IgD-negative memory B cell (primary cell): ENCODE measurements at regions not wholly inside any gene's neighbourhood (a gene's known extent, or its start where the extent isn't known, plus 50 kb on each side); places are given as distances from the start of the nearest gene placed in this dataset.

Experiments used
- H3K27ac Mint-ChIP-seq, 3 donors: one replicate each; pipeline ENCODE4 v1.8.0; 2020 to 2022; ENCODE audit warnings: mild to moderate bottlenecking in 3 of 3, mixed read lengths in 3 of 3, moderate library complexity in 1 of 3
- H3K27me3 Mint-ChIP-seq: one replicate; pipeline ENCODE4 v1.8.0; 2021; ENCODE audit warnings: mixed read lengths
- H3K36me3 Mint-ChIP-seq: one replicate; pipeline ENCODE4 v1.8.0; 2020; ENCODE audit warnings: mild to moderate bottlenecking, mixed read lengths
- H3K4me1 Mint-ChIP-seq, 3 donors: one replicate each; pipeline ENCODE4 v1.8.0; 2020 to 2022; ENCODE audit warnings: mixed read lengths in 3 of 3, mild to moderate bottlenecking in 1 of 3
- H3K4me3 Mint-ChIP-seq, 4 donors: one replicate each; pipeline ENCODE4 v1.8.0; 2020 to 2022; ENCODE audit warnings: mild to moderate bottlenecking in 4 of 4, mixed read lengths in 4 of 4, moderate library complexity in 3 of 4
- H3K9me3 Mint-ChIP-seq, 3 donors: one replicate each; pipeline ENCODE4 v1.8.0; 2020 to 2021; ENCODE audit warnings: mixed read lengths in 3 of 3, mild to moderate bottlenecking in 1 of 3

DNA sequence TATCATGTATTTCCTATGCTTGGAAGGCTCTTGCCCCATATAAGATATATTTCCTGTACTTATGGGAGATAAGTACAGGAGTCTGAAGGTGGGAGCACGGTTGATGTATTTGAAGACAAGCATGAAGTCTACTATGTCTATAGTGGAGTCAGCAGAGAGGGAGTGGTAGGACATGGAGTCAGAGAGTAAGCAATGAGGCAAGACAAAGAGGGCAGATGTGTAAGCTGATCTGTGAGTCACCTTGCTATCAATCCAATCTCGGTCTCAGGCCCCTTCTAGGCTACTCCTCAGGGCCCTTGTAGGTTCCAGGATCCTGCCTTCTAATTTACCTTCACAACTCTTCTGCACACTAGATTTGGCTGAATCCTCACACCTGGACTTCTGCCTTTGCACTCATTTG, 105.5 kb downstream of the MACIR start:
- H3K4me3 Mint-ChIP-seq, result no peak overlapping the region
- H3K36me3 Mint-ChIP-seq, result no peaks in the 10 kb centered on the region
- H3K27ac Mint-ChIP-seq, result no peak overlapping the region
- peaks cover 2% of the 10 kb centered on the region for H3K27me3 Mint-ChIP-seq
- H3K4me1 Mint-ChIP-seq, result no peaks in the 10 kb centered on the region
- H3K9me3 Mint-ChIP-seq, result peaks cover 0 to 13% (median 3%) of the 10 kb centered on the region in 3 donors

DNA sequence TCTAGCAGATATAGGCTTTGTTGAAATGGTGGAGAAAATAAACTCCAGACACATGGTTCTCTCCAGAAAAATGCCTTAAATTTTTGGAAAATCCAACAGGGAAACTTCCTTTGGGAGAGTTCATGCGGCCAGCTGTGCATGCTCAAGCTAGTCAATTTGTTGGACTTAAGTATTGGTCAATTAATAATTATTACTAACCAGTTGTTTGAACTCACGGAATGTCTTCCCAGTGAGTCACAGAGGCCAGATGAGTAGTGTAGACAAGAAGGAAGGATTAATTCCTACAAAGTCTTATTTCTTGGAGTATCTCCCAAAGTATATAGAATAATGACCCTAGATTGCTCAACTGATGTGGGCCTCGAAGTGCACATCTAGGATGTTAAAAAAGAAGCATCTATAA, 103.6 kb downstream of the MACIR start:
- Mint-ChIP-seq H3K9me3 (no peaks in the 10 kb centered on the region), H3K27ac (no peak overlapping the region), H3K36me3 (no peaks in the 10 kb centered on the region), H3K4me1 (no peaks in the 10 kb centered on the region), H3K27me3 (peaks cover under 1% of the 10 kb centered on the region), H3K4me3 (no peak overlapping the region)

GRCh38 chr5:103360475-103360874, 101.9 kb downstream of the MACIR start:
- no peaks in the 10 kb centered on the region for H3K27me3 Mint-ChIP-seq
- no peak overlapping the region for H3K4me3 Mint-ChIP-seq
- H3K36me3 Mint-ChIP-seq, result no peaks in the 10 kb centered on the region
- no peaks in the 10 kb centered on the region for H3K9me3 Mint-ChIP-seq
- no peak overlapping the region for H3K27ac Mint-ChIP-seq
- no peaks in the 10 kb centered on the region for H3K4me1 Mint-ChIP-seq

GRCh38 chr5:103358305-103358995, 99.9 kb downstream of the MACIR start:
- H3K9me3 Mint-ChIP-seq, result no peaks in the 10 kb centered on the region
- no peaks in the 10 kb centered on the region for H3K27me3 Mint-ChIP-seq
- H3K4me3 Mint-ChIP-seq, result no peak overlapping the region
- no peaks in the 10 kb centered on the region for H3K36me3 Mint-ChIP-seq
- no peak overlapping the region for H3K27ac Mint-ChIP-seq
- H3K4me1 Mint-ChIP-seq, result no peaks in the 10 kb centered on the region

DNA sequence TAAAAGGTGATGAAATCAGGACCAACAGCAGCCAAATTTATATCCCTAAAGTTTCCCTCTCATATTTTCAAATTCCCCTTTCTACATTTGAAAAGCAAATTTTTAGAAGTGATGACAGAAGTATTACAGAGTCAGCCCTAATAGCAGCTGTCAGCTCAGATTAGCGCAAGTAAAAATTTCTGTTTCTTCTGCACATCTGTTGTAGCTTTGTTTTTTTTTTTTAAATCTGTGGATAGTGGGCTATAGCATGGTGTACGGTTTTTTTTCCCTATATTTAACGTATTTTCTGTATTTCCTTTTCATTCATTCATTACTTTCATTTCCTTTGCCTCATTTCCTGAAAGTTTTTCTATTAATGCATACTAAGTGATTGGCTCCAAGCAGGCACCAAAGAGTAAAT, 99.1 kb downstream of the MACIR start:
- Mint-ChIP-seq H3K27me3 (no peaks in the 10 kb centered on the region), H3K9me3 (no peaks in the 10 kb centered on the region), H3K36me3 (no peaks in the 10 kb centered on the region), H3K4me3 (no peak overlapping the region), H3K27ac (no peak overlapping the region), H3K4me1 (no peaks in the 10 kb centered on the region)

DNA sequence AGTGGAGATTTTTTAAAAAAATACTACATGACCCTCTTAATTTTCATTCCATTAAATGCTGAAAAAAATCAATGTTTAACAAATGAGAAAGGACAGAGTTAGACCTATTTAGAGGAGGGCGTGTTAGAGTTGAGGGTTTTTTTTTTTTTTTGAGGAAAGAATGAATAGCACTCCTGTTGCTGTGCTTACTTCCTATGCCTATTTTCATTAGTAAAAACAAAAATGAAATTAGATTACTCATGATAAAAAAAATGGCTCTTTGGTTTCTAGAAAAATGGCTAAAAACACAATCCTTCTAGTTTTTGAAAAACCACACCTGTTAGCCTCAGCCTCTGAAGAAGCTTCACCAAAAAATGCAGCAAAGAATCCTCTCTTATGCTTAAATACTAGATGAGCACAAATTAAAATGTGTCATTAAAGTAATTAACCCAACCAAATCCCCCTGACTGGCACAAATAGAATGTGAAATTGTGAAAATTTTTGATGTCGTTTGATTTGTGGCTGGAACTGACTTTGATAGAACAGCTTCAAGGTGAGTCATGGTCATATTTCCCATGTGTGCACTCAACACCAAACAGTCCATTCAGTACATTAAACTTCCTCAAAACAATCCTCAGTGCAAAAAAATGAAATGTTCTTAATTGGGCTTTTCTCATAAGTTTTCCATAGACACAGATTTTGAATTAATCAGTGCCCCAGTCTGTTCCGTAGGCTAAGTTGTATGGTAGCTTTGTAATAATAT, 98.0 kb downstream of the MACIR start:
- H3K27ac Mint-ChIP-seq, result no peak overlapping the region
- H3K4me3 Mint-ChIP-seq, result no peak overlapping the region
- H3K4me1 Mint-ChIP-seq, result no peaks in the 10 kb centered on the region
- H3K36me3 Mint-ChIP-seq, result no peaks in the 10 kb centered on the region
- H3K27me3 Mint-ChIP-seq, result peaks cover 3% of the 10 kb centered on the region
- no peaks in the 10 kb centered on the region for H3K9me3 Mint-ChIP-seq

- Mint-ChIP-seq H3K27me3 (peaks cover 3% of the 10 kb centered on the region), H3K9me3 (no peaks in the 10 kb centered on the region), H3K4me3 (no peak overlapping the region), H3K27ac (no peak overlapping the region), H3K4me1 (no peaks in the 10 kb centered on the region), H3K36me3 (no peaks in the 10 kb centered on the region)
Observed at GRCh38 chr5:103355579-103355978, 97.0 kb downstream of the MACIR start.

GRCh38 chr5:103354446-103354845, 95.9 kb downstream of the MACIR start:
- H3K27ac Mint-ChIP-seq, result no peak overlapping the region
- no peaks in the 10 kb centered on the region for H3K36me3 Mint-ChIP-seq
- H3K27me3 Mint-ChIP-seq, result peaks cover 7% of the 10 kb centered on the region
- H3K4me3 Mint-ChIP-seq, result no peak overlapping the region
- no peaks in the 10 kb centered on the region for H3K4me1 Mint-ChIP-seq
- no peaks in the 10 kb centered on the region for H3K9me3 Mint-ChIP-seq

- Mint-ChIP-seq H3K9me3 (no peaks in the 10 kb centered on the region), H3K4me1 (no peaks in the 10 kb centered on the region), H3K36me3 (no peaks in the 10 kb centered on the region), H3K27me3 (peaks cover 8% of the 10 kb centered on the region), H3K4me3 (no peak overlapping the region), H3K27ac (no peak overlapping the region)
Observed at GRCh38 chr5:103353581-103353980, 95.0 kb downstream of the MACIR start.

- H3K4me3 Mint-ChIP-seq, result peak overlapping the region in 1 of 4 donors; percentile 33
- H3K36me3 Mint-ChIP-seq, result no peaks in the 10 kb centered on the region
- H3K27ac Mint-ChIP-seq, result no peak overlapping the region
- H3K4me1 Mint-ChIP-seq, result no peaks in the 10 kb centered on the region
- H3K27me3 Mint-ChIP-seq, result peaks cover 10% of the 10 kb centered on the region
- H3K9me3 Mint-ChIP-seq, result no peaks in the 10 kb centered on the region
Observed at GRCh38 chr5:103347716-103348423, 89.3 kb downstream of the MACIR start.

DNA sequence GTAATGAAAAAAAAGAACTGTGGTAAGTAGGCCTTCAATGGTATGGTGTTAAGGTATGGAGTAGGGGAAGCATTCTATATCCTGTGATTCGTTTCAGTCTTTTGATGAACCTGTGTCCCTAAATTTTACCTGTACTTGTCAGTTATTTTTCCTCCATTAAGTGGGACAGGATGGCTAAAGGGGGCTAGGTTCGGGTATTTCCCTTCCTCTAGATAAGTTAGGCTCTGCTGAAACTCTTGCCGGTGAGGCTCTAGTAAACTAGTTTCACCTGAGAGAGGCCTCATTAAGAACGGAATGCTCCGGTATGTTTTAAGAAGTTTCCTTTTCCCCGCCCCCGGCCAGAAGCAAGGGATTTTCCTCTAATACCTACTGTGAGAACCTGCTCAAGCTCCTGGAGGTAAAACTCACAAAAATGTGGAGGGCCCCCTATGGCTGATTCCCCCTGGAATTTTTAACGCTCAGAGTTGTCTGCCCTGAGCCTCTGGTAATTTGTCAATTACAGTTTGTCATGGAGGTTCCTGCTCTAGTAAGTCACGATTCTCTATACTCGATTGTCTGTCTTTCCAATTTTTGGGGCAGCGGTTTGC, 87.7 kb downstream of the MACIR start:
- no peaks in the 10 kb centered on the region for H3K4me1 Mint-ChIP-seq
- no peak overlapping the region for H3K4me3 Mint-ChIP-seq
- H3K27ac Mint-ChIP-seq, result no peak overlapping the region
- peaks cover 7% of the 10 kb centered on the region for H3K27me3 Mint-ChIP-seq
- H3K36me3 Mint-ChIP-seq, result peaks cover 3% of the 10 kb centered on the region
- H3K9me3 Mint-ChIP-seq, result peaks cover 0 to 3% (median 0%) of the 10 kb centered on the region in 3 donors

DNA sequence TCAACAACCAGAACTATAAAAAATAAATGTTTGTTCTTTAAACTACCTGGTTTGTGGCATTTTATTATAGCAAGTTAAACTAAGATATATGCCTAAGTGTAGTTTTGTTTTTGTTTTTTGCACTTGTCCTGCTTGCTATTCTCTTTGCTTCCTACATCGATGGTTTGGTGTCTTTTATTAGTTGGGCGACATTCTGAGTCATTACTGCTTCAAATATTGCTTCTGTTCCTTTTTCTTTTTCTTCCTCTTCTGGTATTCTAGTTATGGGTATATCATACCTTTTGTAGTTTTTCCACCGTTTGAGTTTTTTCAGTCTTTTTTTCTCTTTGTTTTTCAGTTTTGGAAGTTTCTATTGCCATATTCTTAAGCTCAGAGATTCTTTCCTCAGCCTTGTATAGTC, 86.9 kb downstream of the MACIR start:
- H3K4me3 Mint-ChIP-seq, result no peak overlapping the region

GRCh38 chr5:103340717-103341388, 82.3 kb downstream of the MACIR start:
- Mint-ChIP-seq H3K4me1 (no peaks in the 10 kb centered on the region), H3K27ac (no peak overlapping the region), H3K9me3 (peaks cover 0 to 3% (median 0%) of the 10 kb centered on the region in 3 donors), H3K36me3 (peaks cover 3% of the 10 kb centered on the region), H3K27me3 (no peaks in the 10 kb centered on the region), H3K4me3 (no peak overlapping the region)

More for the DNA sequence above, 86.9 kb downstream of the MACIR start:
- Mint-ChIP-seq H3K9me3 (peaks cover 0 to 3% (median 0%) of the 10 kb centered on the region in 3 donors), H3K4me1 (no peaks in the 10 kb centered on the region), H3K36me3 (peaks cover 3% of the 10 kb centered on the region), H3K27me3 (peaks cover 7% of the 10 kb centered on the region), H3K27ac (no peak overlapping the region)

DNA sequence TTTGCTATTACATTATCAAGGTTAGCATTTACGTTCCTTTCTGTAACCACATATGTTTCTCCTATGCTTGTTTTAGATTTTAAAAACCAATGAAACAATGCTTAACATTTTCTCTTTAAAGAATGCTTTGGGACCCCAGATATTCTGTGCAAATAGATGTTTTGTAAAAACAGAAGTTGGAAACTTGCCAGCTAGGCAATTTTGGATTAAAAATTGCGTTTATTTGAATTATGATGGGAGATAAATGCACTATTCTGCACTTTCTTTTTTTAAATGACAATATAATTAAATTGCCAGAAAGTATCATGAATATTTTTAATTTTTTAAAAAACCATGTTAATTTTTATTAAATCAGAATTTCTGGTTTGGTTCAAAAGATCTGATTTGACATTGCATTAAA, 81.6 kb downstream of the MACIR start:
- Mint-ChIP-seq H3K36me3 (peaks cover 3% of the 10 kb centered on the region), H3K4me1 (no peaks in the 10 kb centered on the region), H3K27me3 (no peaks in the 10 kb centered on the region), H3K9me3 (peaks cover 0 to 3% (median 0%) of the 10 kb centered on the region in 3 donors), H3K27ac (no peak overlapping the region), H3K4me3 (no peak overlapping the region)

DNA sequence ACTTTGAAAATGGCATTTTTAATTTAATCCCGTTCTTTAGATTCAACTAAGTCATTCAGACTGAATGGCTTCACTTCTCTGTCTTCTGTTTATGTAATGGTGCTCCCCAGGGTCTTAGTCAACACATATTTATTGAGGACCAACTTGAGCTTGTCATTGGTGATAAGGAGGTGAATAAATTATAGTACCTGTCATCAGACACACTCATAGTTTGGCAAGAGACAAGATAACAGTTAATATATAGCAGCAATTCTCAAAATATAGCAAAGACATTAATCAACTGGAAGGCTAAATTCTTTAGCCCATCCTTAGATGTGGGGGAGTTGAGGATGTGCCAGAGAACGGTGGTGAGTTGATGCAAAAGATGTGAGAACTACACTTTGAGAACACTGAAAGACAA, 78.4 kb downstream of the MACIR start:
- Mint-ChIP-seq H3K4me3 (no peak overlapping the region), H3K27me3 (no peaks in the 10 kb centered on the region), H3K36me3 (no peaks in the 10 kb centered on the region)

More for the DNA sequence above, 78.4 kb downstream of the MACIR start:
- H3K4me1 Mint-ChIP-seq, result no peaks in the 10 kb centered on the region
- H3K9me3 Mint-ChIP-seq, result no peaks in the 10 kb centered on the region
- no peak overlapping the region for H3K27ac Mint-ChIP-seq
